ENCODE measurements at regions not wholly inside any gene's neighbourhood (a gene's known extent, or its start where the extent isn't known, plus 50 kb on each side); places are given as distances from the start of the nearest gene placed in this dataset.

DNA sequence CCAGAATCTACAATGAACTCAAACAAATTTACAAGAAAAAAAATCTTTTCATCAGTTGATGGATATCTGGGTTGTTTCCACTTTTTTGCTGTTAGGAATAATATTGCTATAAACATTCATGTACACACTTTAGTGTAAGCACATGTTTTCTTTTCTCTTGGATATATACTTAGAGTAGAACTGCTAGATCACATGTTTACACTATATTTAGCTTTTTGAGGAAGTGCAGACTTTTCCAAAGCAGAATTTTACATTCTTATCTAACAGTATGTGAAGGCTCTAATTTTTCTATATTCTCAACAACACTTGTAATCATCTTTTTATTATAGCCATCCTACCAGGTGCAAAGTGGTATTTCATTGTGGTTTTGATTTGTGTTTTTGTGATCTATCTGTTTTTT lies 103.6 kb upstream of the RMP24 start:
- DNase-seq (ENCODE audit: insufficient read length, low spot score) = no peak
- no peak for TF ChIP-seq CTCF (IDR thresholded peaks at IDR 0.05; ENCODE audit: insufficient read depth, missing control alignments)
- FAIRE-seq = no peak

DNA sequence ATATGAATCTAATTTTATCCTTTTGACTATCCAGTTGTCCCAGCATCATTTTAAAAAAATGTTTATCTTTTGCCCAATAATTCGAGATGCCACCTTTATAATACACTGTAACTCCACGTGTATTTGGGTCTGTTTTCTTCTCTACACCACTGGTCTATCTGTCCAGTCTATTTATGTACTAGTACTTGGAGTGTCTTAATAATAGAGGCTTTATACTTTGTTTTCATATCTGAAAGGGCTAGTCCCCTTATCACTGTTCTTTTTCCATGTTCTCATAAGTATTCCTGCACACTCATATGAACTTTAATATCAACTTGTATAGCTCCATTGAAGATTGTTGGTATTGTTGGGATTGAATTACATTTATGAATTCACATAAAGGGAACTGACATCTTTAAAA lies 101.1 kb upstream of the RMP24 start:
- TF ChIP-seq CTCF (IDR thresholded peaks at IDR 0.05; ENCODE audit: insufficient read depth, missing control alignments) = no peak
- DNase-seq (ENCODE audit: insufficient read length, low spot score) = no peak
- FAIRE-seq = no peak

DNA sequence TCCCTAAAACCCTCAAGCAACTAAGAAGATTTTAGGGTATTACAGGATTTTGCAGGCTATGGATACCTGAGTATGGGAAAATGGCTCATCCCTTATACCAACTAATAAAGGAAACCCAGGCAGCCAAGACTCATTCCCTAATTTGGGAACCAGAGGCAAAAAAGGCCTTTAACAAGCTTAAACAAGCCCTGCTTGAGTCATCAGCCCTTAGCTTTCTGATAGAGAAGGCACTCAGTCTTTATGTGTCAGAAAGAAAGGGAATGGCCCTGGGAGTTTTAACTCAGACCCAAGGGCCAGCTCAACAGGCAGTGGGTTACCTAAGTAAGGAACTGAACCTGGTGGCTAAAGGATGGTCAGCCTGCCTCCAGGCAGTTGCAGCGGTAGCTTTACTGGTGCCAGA lies 96.9 kb upstream of the RMP24 start:
- no peak for TF ChIP-seq CTCF (IDR thresholded peaks at IDR 0.05; ENCODE audit: insufficient read depth, missing control alignments)
- FAIRE-seq (peak; percentile 53), DNase-seq (ENCODE audit: insufficient read length, low spot score) (no peak)

DNA sequence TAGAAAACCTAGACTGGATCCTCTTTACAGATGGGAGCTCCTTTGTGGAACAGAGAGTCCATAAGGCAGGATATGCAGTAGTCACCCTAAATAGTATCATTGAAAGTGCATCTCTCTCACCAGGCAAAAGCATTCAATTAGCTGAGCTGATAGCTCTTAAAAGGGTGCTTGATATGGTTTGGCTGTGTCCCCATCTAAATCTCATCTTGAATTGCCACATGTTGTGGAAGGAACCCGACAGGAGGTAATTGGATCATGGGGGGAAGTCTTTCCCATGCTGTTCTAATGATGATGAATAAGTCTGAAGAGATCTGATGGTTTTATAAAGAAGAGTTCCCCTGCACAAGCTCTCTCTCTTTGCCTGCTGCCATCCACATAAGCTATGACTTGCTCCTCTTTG lies 96.2 kb upstream of the RMP24 start:
- TF ChIP-seq CTCF (IDR thresholded peaks at IDR 0.05; ENCODE audit: insufficient read depth, missing control alignments) = no peak
- FAIRE-seq (no peak), DNase-seq (ENCODE audit: insufficient read length, low spot score) (no peak)

DNA sequence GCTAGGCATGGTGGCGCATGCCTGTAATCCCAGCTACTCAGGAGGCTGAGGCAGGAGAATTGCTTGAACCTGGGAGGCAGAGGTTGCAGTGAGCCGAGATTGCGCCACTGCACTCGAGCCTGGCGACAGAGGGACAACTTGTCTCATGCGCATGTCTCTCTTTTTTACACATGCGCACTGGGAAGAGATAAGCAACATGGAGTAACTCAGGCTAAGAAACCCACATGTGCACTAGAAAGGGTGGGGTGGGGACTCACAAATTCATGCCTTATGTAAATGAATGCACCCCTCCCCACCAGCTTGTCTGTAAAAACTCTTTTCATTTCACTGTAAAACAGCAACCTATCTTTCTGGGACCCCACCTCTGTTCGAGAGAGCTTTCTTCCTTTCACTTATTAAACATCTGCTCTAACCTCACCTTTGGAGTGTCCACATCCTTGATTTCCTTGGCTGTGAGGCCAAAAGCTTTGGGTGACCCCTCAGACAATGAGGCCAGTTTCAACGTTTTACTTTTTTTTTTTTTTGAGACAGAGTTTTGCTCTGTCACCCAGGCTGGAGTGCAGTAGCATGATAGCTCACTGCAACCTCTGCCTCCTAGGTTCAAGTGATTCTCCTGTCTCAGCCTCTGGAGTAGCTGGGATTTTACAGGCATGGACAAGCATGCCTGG lies 91.6 kb upstream of the RMP24 start:
- no peak for TF ChIP-seq CTCF (IDR thresholded peaks at IDR 0.05; ENCODE audit: insufficient read depth, missing control alignments)
- FAIRE-seq (no peak), DNase-seq (ENCODE audit: insufficient read length, low spot score) (no peak)

DNA sequence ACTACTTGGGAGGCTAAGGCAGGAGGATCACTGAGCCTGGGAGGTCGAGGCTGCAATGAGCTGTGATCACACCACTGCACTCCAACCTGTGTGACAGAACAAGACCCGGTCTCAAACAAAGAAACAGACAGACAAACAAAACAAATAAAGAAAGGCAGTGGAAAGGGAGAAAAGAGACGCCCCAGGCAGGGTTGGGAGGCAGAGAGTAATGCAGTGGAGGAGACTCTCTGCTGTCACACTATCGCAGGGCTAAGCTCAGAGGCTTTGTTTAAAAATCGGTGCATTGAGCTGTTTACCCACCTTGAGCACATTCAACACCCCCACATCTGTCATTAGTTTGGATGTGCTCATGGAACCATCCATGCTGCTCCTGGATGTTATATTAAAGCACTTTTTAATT lies 84.2 kb upstream of the RMP24 start:
- no peak for TF ChIP-seq CTCF (IDR thresholded peaks at IDR 0.05; ENCODE audit: insufficient read depth, missing control alignments)
- FAIRE-seq = no peak
- DNase-seq (ENCODE audit: insufficient read length, low spot score) = no peak

GRCh38 chr18:35889677-35890076 lies 82.8 kb upstream of the RMP24 start:
- no peak for TF ChIP-seq CTCF (IDR thresholded peaks at IDR 0.05; ENCODE audit: insufficient read depth, missing control alignments)
- DNase-seq (ENCODE audit: insufficient read length, low spot score) (no peak), FAIRE-seq (no peak)

Data from D721Med (cell line).